VCaP (cell line): ENCODE measurements at regions not wholly inside any gene's neighbourhood (a gene's known extent, or its start where the extent isn't known, plus 50 kb on each side); places are given as distances from the start of the nearest gene placed in this dataset.
"Not testable (repeated sequence)": the region's sequence is repeated elsewhere in the genome, so short reads cannot be mapped to it uniquely, and the experiment has no call there.

Experiments
- H3K27ac ChIP-seq: fragments of 450-650 bp; 2 replicates; pipeline ENCODE4 v1.5.1; 2017
- TF ChIP-seq, protein P1 (sequence below): fragments of 450-650 bp; conservative IDR thresholded peaks from 2 replicates; pipeline ENCODE4 v1.5.1; 2017; ENCODE audit warnings: mild to moderate bottlenecking, moderate library complexity

DNA sequence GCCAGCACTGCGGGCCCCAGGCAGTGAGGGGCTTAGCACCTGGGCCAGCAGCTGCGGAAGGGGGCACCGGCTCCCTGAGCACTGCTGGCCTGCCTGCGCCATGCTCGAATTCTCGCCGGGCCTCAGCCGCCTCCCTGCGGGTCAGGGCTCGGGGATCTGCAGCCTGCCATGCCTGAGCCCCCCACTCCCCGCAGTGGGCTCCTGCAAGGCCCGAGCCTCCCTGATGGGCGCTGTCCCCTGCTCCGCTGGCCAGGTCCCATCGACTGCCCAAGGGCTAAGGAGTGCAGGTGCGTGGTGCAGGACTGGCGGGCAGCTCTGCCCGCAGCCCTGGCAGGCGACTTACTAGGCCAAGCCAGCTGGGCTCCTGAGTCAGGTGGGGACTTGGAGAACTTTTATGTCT is 133.3 kb upstream of the LMNTD1 start:
- TF ChIP-seq, protein P1, sequence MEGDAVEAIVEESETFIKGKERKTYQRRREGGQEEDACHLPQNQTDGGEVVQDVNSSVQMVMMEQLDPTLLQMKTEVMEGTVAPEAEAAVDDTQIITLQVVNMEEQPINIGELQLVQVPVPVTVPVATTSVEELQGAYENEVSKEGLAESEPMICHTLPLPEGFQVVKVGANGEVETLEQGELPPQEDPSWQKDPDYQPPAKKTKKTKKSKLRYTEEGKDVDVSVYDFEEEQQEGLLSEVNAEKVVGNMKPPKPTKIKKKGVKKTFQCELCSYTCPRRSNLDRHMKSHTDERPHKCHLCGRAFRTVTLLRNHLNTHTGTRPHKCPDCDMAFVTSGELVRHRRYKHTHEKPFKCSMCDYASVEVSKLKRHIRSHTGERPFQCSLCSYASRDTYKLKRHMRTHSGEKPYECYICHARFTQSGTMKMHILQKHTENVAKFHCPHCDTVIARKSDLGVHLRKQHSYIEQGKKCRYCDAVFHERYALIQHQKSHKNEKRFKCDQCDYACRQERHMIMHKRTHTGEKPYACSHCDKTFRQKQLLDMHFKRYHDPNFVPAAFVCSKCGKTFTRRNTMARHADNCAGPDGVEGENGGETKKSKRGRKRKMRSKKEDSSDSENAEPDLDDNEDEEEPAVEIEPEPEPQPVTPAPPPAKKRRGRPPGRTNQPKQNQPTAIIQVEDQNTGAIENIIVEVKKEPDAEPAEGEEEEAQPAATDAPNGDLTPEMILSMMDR, result no peak
- no peak overlapping the region for H3K27ac ChIP-seq

DNA sequence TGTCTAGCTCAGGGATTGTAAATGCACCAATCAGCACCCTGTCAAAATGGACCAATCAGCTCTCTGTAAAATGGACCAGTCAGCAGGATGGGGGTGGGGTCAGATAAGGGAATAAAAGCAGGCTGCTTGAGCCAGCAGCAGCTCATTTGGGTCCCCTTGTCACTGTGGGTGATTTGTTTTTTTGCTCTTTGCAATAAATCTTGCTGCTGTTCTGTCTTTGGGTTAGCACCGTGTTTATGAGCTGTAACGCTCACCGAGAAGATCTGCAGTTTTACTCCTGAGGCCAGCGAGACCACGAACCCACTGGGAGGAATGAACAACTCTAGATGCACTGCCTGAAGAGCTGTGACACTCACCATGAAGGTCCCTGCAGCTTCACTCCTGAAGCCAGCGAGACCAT is 134.1 kb upstream of the LMNTD1 start:
- TF ChIP-seq, protein P1, result no peak
- H3K27ac ChIP-seq, result no peak overlapping the region

DNA sequence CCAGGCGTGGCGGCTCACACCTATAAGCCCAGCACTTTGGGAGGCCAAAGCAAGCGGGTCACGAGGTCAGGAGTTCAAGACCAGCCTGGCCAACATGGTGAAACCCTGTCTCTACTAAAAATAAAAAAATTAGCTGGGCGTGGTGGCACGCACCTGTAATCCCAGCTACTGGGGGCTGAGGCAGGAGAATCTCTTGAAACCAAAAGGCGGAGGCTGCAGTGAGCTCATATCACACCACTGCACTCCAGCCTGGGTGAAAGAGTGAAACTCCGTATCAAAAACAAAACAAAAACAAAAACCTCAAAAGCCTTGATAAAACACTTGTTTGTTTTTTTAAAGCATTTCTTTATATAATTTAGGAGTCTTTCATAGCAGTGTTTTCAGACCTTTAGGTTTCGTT is 135.8 kb upstream of the LMNTD1 start:
- H3K27ac ChIP-seq, result not testable (repeated sequence)

DNA sequence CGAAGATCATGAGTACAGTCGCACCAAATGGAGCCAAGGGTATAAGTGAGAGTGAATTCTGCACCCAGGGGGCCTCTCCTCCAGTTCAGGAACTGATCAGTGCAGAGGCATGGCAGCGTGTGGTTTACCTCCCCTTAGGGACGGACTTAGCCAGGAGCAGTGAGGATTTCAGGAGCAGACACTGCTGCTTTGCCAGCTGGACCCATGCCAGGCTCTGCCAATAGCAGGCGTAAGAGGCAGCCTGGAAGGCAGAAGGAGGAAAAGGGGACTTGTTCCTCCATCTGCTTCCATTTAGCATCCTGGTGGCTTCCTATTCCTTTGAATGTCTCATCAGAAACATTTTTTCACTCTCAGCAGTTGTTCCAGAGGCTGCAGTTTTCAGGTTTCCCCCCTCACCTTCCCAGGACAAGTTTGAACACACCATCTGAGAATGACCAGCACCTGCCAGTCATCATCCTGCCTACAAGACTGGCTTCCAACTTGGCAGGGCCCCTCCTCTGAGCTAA is 137.0 kb upstream of the LMNTD1 start:
- TF ChIP-seq, protein P1, result no peak
- no peak overlapping the region; the same call in 1 of the 2 replicates for H3K27ac ChIP-seq

DNA sequence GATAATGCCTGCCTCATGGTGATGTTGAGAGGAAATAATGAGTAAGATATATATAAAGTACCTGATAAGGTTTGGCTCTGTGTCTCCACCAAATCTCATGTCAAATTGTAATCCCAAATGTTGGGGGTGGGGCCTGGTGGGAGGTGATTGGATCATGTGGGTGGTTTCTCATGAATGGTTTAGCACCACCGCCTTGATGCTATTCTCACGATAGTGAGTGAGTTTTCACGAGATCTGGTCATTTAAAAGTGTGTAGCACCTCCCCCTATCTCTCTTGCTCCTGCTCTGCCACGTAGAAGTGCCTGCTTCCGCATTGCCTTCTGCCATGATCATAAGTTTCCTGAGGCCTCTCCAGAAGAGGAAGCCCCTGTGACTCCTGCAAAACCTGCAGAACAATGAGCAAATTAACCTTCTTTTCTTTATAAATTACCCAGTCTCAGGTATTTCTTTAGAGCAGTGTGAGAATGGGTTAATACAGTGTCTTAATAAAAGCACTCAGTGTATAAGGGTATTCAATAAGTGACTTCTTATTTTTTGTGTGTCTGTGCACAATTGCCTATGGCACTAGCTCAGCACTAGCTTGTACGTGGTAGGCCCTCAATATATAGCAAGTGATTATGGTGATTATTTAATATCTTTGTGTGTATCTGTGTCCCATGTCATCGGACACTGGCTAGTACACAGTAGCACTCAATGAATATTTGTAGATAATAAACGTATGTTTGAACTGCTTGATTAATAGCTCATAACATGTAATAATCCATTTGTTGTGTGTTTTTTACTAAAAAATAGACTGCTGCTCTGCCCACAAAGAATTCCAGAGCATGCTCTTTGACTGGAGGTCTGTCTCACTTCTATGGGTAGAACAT is 138.1 kb upstream of the LMNTD1 start:
- TF ChIP-seq, protein P1, result no peak
- H3K27ac ChIP-seq, result no peak overlapping the region

DNA sequence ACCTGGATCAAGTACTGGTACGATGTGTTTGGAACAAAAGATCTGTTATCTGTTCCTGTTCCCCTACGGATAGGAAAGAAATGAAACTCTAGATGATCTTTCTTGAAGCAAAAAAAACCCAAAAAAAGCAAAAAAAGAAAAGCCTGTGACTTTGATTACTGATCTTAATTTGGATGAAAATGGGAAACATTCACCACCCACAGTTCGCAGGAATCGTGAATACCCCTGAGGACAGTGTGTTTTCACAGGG is 138.7 kb upstream of the LMNTD1 start:
- TF ChIP-seq, protein P1, result no peak

DNA sequence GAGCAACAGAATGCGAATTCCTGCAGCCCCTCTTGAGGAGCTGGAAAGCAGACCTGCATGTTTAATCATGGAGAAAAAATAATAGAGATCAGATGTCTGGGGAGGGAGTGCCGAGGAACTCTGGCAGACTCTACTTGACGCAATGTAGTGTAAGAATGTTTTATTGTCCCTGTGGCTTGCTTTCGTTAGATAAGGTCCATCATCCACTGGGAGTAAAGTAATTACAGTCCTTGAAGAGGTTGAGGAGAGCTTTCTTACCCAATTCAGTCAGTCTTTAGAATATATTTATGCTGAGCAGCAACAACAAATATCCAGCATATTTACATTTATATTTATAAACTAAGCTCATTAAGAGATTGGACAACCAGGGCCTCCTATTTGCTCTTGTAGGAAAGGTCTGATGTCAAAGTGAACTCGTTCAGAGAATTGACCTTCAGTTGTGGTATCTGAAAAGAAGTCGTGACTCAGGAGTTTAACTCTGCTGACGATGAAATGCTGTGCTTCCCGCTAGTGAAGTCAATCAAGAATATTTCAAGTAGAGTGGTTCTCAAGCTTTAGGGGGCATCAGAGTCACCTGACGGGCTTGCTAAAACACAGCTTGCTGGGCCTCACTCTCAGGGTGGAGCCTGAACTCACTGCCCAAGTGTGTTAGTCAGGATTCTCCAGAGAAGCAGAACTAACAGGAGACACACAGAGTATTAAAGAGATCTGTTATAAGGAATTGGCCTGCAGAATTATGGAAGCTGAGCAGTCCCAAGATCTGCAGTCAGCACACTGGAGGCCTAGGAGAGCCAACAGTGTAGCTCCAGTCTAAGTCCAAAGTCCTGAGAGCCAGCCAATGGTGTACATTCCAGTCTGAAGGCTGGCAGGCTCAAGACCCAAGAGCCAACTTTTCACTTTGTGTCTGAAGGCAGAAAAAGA is 139.3 kb upstream of the LMNTD1 start:
- TF ChIP-seq, protein P1, result no peak
- no peak overlapping the region for H3K27ac ChIP-seq

More for the DNA sequence above, 138.7 kb upstream of the LMNTD1 start:
- no peak overlapping the region for H3K27ac ChIP-seq
